ENCODE measurements at regions not wholly inside any gene's neighbourhood (a gene's known extent, or its start where the extent isn't known, plus 50 kb on each side); places are given as distances from the start of the nearest gene placed in this dataset.

DNA sequence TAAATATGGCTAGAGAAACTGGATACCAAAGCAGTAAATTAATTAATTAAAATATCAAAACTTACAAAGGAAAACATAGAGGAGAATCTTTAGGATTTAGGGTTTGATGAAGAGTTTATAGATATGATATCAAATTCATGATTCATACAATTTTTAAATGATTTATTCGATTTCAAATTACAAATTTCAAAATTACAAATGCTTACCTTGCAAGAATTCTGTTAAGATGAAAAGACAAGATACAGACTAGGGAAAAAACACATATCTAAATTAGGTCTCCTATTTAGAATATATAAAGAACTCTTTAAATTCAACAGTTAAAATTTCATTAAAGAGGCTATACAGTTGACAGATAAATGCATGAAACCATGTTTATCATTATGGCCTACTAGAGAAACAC lies 930.7 kb downstream of the ZPLD1 start:
- no peak for DNase-seq (ENCODE audit: low read depth)

DNA sequence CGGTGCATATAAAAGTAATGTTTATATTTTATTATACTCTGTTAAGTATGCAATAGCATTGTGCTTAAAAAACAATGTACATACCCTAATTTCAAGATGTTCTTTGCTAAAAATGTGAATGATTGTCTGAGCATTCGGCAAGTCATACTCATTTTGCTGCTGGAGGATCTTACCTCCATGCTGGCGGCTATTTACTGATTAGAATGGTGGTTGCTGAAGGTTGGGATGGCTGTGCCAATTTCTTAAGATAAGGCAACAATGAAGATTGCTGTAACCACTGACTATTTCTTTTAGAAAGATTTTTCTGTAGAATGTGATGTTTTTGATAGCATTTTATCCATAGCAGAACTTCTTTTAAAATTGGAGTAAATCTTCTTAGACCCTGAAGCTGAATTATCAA lies 932.7 kb downstream of the ZPLD1 start:
- DNase-seq (ENCODE audit: low read depth): no peak

DNA sequence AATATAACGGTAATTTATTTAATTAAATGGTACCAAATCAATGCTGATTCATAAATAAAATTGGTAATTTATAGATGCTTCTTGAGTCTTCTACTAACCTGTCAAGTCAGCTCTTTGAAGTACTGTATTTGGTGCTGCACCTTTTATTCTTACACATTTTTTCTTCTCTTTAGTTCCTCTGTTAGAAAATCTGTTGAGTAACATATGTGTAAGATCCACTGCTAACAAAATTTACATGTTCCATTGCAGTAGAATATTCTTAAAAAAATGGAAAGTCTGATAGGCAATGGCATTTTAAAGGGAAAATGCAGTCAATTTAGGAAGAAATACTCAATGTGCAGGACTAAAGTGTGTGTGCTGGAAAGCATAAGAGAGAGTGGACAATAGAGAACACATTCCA lies 936.6 kb downstream of the ZPLD1 start:
- no peak for DNase-seq (ENCODE audit: low read depth)

DNA sequence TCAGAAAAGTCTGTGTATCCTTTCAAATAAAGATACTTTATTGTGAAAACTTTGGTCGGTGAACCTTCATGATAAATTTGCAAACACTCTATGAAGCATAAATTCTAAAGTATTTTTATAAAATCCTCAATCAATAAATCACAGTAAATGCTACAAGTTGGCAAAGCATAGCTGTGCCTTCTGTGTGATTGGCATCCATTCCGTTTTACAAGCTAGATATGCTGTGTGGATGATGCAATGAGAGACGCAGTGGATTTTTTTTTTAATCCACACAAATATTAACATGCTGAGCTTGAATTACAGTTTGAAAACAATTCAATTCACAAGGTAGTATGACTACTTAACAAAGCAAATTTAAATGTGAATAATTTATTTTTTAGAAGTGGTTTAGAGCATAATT lies 937.2 kb downstream of the ZPLD1 start:
- DNase-seq (ENCODE audit: low read depth): no peak

DNA sequence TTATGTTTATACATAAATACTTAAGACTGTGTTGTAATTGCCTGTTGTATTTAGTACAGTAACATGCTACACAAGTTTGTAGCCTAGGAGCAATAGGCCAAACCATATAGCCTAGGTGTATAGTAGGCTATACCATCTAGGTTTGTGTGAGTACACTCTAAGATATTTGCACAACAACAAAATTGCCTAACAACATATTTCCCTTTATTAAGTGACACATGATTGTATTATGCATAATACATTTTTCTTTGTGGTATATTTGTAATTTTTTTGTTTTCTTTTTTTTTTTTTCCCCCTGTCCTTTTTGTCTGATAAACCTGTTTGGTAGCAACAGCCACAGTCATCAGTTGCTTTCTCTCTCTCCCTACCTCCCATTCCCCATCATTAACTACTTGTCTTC lies 945.6 kb downstream of the ZPLD1 start:
- DNase-seq (ENCODE audit: low read depth): no peak

DNA sequence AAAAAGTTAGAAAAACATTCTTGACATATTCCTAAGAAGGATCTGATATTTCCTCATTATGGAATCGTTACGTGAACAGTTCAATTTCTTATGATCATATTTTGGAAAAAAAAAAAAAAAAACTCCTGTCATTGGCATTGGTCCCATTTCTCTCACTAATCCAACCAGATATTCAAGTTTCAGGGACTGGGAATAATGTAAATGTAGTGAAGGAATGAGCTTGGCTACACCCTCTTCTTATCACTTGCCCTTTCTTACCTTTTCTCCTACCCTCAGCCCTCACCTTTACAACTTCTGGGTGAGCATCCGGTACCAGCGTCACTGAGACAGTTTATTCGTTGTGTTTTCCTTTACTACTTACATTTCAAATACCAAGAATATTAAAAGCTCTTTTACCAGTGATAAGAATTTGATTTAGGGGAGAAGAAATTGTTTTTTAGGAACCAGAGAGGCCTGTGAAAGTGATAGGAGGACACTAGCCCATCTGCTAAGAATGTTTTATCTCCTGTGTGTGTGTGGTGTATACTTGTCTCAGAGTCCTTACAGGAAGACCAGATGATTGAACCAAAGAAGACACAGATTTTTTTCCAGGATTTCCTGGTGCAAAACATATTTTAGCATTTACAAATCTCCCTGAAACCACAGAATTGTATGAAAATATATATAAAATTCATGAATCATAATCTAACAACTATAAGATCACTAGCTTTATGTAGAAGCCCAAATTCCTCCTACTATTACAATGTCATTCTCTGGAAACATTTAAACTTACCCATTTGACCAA lies 946.7 kb downstream of the ZPLD1 start:
- peak; percentile 11 for DNase-seq (ENCODE audit: low read depth)

DNA sequence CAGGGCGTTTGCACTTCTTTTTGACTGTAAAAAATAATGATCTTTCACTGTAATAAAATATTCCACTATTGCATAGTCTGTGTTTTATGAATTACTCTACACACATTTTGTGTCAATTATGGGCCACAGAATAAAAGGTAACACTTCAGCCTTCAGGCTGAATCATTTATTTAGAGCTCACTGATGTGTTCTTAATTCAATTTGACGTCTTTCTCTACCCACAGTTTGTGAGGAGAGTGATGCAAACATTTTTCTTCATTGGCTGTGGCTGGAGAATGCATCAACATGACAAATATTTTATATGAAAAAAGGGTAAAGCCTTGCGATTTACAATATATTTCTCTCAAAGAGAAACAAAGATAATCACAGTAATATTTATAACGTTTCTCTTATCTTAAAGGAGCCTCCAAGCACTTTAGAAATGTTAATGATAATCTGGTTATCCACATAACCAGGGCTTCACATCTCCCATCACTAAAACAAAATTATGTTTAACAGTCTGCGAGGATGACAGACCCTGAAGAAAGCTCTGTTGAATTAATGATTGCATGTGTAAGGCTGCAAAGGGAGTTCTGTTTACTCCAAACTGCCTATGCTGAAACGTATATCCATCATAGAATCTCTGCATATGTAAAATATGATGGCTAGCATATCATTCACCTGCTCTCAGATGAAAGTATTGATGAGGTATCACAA lies 951.3 kb downstream of the ZPLD1 start:
- no peak for DNase-seq (ENCODE audit: low read depth)

DNA sequence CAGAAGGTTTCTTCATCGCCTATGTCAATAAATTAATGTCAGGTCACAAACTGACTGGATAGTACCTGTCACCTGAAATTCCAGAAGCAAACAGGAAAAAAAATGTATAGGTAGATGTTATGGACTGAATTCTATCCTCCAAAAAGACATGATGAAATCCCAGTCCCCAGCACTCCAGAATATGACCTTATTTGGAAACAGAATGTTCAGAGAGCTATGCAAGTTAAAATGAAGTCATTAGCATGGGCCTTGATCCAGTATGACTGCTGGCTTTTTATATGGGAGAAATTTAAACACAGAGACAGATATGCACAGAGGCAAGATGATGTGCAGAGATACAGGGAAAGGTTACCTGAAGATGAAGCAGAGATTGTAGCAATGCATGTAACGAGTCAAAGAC lies 953.4 kb downstream of the ZPLD1 start:
- DNase-seq (ENCODE audit: low read depth): peak; percentile 74

DNA sequence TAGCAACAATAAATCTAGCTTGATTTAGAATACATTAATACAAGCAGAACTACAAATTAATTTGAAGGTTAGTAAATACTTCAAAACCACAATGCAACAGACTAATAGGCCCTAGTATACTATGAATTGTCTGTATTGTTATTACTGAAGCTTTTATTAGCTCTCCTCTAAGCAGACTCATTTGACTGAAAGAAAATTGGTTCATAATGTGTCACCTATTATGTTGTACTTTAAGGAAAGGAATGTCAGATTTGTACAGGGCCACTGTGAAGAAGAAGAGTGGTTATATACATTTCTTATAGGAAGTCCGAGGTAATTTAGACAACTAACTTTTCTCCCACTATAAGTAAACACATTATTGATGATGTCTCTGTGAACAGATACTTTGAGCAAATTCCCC lies 954.5 kb downstream of the ZPLD1 start:
- peak; percentile 62 for DNase-seq (ENCODE audit: low read depth)

DNA sequence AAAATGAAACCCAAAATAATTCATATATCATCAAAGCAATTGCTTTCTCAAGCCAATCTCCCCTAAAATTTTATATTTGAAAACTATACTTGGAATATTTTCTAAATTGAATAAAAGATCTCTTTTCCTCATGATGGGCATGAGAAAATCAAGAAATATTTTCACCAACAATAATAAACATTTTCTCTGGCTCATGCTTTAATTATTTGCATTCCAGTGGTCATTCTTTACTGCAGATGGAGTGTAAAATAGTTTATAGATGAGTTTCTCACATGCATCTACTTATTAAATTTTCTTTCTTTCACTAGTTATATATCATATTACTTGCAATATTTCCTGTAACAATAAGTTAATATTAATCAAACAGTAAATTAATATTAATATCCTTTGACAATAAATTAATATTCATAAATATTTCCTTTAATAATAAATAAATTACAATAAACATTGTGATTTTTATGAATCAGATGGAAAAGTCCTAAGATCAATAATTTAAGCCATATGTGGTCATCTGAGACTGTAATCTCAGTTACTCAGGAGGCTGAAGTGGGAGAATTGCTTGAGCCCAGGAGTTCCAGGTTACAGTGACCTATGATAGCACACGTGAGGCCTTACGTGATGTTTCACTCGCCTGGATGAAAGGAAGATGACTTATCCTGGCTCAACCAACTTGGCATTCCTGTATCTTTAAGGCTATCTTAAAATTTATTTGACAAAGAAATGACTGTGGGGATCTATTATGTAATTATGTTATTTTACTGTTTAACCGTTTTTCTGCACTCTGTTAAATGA lies 958.8 kb downstream of the ZPLD1 start:
- DNase-seq (ENCODE audit: low read depth): peak; percentile 74

DNA sequence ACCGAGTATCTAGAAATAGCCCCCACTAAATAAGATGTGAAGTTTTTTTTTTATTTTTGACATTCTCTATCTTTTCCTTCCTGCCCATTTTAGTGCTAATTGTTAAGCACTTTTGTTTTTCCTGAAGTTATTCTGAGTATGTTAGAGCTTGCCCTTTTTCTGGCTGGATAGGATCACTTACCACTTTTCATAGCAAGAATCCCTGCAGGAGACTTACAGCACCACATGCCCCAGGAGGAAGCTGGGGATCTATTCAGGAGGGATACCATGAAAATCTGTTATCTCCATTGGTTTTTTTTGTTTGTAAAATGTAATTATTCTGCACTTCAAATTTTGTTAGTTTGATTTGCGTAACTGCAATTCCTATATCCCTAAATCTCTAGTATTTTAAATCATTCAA lies 968.4 kb downstream of the ZPLD1 start:
- no peak for DNase-seq (ENCODE audit: low read depth)

DNA sequence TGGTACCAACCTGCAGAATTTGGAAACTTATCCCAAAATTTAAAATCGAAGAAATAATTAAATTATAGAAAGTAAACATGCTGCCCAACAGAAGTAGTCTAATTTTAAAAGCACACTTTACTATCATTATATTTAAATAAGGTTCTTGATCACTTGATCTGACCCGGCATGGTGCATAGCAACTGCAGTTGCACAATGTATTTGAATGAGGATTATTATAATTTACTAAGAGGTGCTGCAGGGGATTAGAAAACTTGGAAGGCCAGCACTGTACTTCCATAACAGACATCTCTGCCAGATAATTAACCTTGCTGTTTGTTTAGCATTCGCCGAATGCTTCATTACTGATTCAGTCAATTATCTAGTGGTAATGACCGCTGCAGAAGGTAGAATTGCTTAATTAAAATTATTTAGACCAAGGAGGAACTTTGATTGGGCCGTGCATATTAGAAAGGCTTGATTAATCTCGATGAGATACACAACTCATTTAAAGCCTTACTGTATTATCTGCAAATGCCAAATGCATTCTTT lies 971.6 kb downstream of the ZPLD1 start:
- DNase-seq (ENCODE audit: low read depth): no peak

DNA sequence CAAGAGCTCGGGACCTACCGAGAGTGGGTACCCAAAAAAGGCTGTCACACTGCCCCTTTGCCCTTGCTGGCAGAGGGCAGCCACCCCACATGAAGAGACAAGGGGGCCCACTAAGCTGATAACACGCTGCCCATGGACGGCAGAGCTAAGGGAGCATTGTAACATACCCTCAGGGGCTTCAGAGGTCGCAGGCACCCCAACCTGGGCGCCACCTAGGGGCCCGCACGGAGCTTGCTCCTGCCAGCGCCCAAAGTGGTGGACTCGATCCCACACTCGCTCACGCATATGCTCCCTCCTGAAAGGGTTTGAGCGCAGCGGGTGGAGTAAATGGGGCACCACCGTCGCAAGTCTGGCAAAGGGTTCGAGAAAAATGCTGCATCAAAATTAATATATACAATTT lies 975.4 kb downstream of the ZPLD1 start:
- DNase-seq (ENCODE audit: low read depth): no peak

DNA sequence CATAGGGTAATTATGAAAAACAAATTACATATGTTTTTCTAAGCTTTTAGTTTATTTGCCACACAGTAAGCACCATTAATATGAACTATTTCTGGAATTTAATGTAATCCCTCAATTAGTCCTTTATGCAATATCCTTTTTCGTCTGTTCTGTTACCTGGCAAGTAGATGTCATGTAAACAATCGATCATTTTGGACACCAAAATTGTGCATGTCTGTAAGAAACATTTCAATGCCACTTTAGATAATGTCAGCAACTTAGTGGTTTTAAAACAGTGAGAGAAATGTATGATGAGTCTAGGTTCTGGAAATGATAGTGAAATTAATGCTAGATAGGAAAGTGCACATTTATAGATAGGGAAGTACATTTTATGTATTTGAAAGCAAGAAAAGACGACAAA lies 986.6 kb downstream of the ZPLD1 start:
- no peak for DNase-seq (ENCODE audit: low read depth)

DNA sequence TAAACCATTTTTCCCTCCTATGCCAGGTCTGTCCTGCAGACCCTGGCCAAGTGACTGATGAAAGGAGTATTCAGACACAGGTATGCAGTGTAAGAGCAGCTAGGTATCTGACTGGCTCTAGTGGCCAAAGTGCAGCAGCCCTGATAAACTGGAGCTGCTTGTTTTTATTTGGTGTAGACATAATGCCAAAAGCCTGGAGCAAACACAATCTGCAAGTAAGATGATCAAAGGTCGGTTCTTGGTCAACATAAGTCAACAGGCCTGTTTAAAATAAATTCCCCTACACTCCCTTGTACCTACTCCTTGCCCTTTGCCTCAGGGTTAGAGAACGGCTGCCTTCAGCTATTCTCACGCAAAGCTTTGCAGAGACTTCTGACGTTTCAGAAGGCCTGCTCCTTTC lies 1003.1 kb downstream of the ZPLD1 start:
- DNase-seq (ENCODE audit: low read depth): no peak

DNA sequence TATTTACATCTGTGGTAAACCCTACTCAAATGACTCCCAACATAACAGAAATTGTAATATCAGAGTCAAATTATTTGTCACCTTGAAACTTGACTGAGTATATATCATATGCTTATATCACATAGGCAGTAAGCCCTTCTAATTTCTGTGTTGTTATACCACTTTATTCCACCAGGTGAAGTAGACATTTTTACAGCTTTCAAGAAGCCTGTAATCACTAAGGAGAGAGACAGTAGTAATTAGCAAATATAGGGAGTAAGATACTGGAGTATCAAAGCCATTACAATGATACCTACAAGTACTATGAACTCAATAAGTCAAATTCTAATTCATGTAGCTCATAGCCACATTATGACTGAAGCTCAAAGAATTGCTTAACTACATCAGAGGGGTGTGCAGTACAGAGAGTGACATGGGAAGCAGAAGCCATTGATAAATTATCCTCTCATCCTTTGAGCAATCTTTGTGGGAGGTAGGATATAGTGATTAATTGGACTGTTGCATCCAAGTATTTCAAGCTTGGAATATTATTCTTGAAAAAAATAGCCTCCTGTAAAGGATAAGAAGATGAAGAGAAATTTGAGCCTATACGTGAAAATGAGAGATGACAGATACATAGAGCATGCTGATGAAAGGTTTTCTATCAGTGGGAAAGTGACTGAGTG lies 1005.9 kb downstream of the ZPLD1 start:
- DNase-seq (ENCODE audit: low read depth): peak; percentile 11

DNA sequence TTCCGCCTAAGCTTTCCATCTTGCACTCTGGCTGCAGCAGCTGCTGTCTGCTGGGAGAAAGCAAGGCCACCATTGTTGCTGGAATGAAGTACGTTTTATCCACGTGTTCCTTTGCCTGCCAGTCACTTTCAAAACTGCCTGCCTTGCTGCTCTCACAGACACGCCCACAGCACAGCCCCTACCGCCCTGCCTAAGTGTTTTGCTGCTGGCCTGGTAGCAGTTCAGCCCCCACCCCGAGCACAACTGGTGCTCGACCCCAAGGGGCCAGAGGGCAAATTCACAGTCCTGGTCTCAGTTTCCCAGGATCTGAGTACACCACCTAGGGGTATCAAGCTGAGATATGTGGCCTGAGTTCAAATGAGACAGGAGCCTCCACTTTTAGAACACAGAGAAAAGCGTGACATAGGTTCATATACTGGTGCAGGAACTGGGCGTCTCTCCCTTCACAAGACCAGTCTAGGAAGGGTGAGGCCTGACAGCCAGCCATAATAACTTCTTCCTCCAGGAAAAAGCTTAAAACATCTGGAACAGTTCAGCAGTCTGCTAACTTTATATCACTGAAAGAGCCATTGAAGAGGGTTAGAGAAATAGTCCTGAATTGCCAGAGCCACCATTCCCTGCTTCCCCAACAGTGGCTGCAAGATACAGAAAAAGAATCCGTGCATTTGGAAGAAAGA lies 1012.3 kb downstream of the ZPLD1 start:
- DNase-seq (ENCODE audit: low read depth): no peak

DNA sequence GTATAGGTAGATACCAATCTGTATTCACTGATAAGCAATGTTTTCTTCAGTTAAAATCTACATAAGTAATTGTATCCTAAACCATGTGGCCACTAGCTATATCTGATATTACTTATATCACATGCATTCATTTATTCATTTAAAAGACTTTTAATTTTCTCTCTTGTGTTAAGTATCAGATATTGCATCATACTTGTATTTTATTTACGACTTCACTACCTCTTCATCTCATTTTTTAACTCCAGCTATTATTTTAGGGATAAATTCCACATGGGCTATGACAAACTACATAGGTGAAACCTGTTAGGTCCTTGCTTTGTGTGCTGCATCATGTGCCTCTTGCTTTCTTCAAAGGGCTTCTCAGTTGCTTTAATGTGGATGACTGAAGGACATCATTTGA lies 1018.3 kb downstream of the ZPLD1 start:
- no peak for DNase-seq (ENCODE audit: low read depth)

DNA sequence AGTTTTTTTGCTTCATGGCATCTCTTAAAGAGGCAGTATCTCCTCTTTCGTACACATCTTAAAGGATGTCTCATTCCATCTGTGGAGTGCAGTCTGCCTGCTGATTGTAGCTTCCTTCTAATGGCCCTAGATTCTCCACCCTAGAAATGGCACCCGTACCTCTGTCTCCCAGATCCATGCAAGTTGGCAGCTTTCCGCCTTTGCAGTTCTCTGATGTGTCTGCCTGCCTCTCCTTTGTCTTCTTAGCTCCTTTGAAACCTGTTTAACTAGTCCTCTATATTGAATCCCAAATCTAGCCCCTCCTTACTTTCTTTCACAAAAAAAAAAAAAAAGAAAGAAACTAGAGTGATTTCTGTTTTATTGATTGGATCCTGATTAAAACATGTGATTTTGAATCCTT lies 1025.0 kb downstream of the ZPLD1 start:
- no peak for DNase-seq (ENCODE audit: low read depth)

DNA sequence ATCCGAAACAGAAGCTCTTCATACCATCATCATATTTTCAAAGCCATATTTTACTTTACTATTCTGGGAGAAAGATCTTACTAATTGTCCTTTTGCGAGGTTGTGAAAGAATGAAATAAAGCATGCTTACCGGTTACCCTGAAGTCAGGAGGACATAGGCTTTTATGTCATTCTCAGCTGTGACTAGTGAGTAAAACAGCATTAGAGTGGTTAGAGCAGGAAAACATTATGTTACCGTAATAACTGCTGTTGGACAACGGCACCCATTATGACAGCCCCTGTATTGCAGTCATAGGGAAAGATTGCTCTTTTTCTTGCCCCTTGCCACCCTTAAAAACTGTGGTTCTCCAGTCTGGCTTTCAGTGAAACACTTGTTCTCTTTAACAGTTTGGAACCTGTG lies 1035.7 kb downstream of the ZPLD1 start:
- DNase-seq (ENCODE audit: low read depth): no peak

DNA sequence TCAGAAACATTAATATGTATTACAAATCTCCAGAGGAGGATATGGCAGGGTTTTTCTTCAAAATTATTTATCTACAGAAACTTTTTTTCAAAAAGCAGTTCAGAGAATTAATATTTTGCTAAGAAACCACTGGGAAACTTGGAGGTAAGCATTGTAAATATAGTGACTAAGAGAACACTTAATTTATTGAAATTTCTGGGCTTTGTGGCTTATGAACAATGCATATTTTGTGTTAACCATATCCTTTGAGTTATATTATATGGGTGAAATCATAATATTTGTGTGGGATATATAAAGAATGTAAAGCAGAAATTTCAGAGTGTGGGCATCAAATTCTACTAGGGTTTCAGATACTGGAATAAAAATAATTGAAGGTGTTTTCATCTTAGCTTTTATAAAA lies 1059.2 kb downstream of the ZPLD1 start:
- no peak for DNase-seq (ENCODE audit: low read depth)

DNA sequence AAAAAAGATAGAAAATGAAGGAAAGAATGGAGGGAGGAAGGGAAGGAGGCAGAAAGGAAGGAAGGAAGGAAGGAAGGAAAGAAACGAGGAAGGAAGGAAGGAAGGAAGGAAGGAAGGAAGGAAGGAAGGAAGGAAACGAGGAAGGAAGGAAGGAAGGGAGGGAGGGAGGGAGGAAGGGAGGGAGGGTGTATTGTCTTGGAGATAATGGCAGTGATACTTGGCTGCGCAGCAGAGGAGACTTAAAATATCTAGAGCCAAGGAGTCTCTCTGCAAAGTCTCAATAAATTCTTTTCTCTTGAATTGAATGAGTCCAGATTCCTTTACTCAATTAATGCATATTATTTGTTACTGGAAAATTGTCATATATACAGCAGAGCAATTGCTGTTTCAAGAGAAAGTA lies 1059.7 kb downstream of the ZPLD1 start:
- DNase-seq (ENCODE audit: low read depth): no peak
